Testis (tissue), 2 donors: ENCODE measurements at regions not wholly inside any gene's neighbourhood (a gene's known extent, or its start where the extent isn't known, plus 50 kb on each side); places are given as distances from the start of the nearest gene placed in this dataset.

Source experiments
- DNase-seq: peaks from one replicate; pipeline ENCODE4 v3.0.0-alpha.2; 2019
- H3K27ac ChIP-seq, 2 donors: fragments of 200-600 bp; sonication (generic); one replicate each; pipeline ENCODE4 v1.5.1; 2019
- H3K27me3 ChIP-seq: fragments of 200-600 bp; sonication (generic); one replicate; pipeline ENCODE4 v1.5.1; 2019
- H3K36me3 ChIP-seq: fragments of 200-600 bp; sonication (generic); one replicate; pipeline ENCODE4 v1.5.1; 2017; ENCODE audit warnings: low read depth; ENCODE audit errors: missing control alignments
- H3K4me1 ChIP-seq: fragments of 200-600 bp; sonication (generic); one replicate; pipeline ENCODE4 v1.5.1; 2019
- H3K4me3 ChIP-seq, 2 donors: fragments of 200-600 bp; sonication (generic); one replicate each; pipeline ENCODE4 v1.5.1; 2017 to 2019
- H3K9me3 ChIP-seq: fragments of 200-600 bp; sonication (generic); one replicate; pipeline ENCODE4 v1.5.1; 2017
- CTCF ChIP-seq, 3 experiments: fragments of 450-650 bp in 2 of 3; fragments of 200-600 bp in 1 of 3; sonication (generic) in 1 of 3; IDR thresholded peaks; one replicate each; pipeline ENCODE4 v1.5.1; 2016 to 2019; ENCODE audit warnings: antibody characterized with exemption in 3 of 3, mild to moderate bottlenecking in 2 of 3, moderate library complexity in 1 of 3
- POLR2A ChIP-seq: fragments of 450-650 bp; IDR thresholded peaks from one replicate; pipeline ENCODE4 v1.6.1; 2017; ENCODE audit warnings: antibody characterized with exemption, mild to moderate bottlenecking, moderate library complexity
- WGBS, 2 donors: methylation state at CpG; one replicate each; pipeline ENCODE4 v1.1.5; 2018; 5-methylcytosine and 5-hydroxymethylcytosine counted together
- intact Hi-C: fragments of 100-400 bp; cut with DNase I; formaldehyde crosslinking; loops from one replicate; pipeline ENCODE4 v1.15.1; 2023; ENCODE audit warnings: low total_unique reads

DNA sequence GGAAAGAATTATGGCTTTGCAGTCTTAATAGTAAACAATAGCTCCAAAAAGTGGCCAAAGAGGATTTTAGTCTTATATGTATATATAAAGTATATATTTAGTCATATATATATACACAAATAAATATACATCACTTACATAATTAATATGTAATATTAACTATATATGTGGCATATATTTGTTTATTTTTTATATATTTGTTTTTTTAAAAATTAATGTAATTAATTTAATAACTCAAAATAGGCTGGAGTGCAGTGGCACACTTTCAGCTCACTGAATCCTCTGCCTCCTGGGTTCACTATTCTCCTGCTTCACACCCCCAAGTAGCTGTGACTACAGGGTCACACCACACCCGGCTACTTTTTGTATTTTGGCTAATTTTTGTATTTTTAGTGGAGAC lies 532.6 kb downstream of the KCNT2 start:
- H3K9me3 ChIP-seq = no peaks in the 10 kb centered on the region
- WGBS, 2 donors = 89 to 97% methylated on average over 1 of the region's 1 CpG
- H3K4me3 ChIP-seq = no peak overlapping the region
- no peaks in the 10 kb centered on the region for H3K36me3 ChIP-seq
- no peak for DNase-seq
- no peak overlapping the region for H3K27ac ChIP-seq
- no peak for TF ChIP-seq CTCF (IDR thresholded peaks at IDR 0.05)
- TF ChIP-seq POLR2A = no peak
- intact Hi-C loops = no loop called here
- H3K27me3 ChIP-seq = no peaks in the 10 kb centered on the region
- no peaks in the 10 kb centered on the region for H3K4me1 ChIP-seq

GRCh38 chr1:196074182-196074581 lies 534.1 kb downstream of the KCNT2 start:
- no peak overlapping the region for H3K4me3 ChIP-seq
- H3K9me3 ChIP-seq = no peaks in the 10 kb centered on the region
- no peak for DNase-seq
- intact Hi-C loops = no loop called here
- H3K4me1 ChIP-seq = no peaks in the 10 kb centered on the region
- no peaks in the 10 kb centered on the region for H3K36me3 ChIP-seq
- no peaks in the 10 kb centered on the region for H3K27me3 ChIP-seq
- TF ChIP-seq POLR2A (no peak), CTCF (IDR thresholded peaks at IDR 0.05) (no peak)
- H3K27ac ChIP-seq = no peak overlapping the region

DNA sequence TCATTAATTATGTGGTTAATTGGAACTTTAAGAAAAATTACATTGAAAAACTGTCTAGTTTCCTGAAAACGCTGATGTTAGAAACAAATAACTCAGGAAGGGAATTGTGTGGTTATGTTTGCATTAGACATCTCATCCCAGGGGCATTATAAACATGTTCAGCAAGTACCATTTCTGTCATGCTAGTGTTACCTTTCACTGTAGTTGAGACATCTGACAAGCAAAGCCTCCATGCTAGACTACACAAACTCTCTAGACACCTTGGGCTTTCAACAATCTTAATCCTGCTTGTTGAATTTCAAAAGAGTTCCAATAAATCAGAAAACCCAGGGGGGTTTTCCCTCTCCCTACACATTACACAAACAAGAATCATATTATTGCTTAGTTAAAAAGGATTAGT lies 536.8 kb downstream of the KCNT2 start:
- no peak overlapping the region for H3K4me3 ChIP-seq
- TF ChIP-seq CTCF (IDR thresholded peaks at IDR 0.05) (no peak), POLR2A (no peak)
- no peaks in the 10 kb centered on the region for H3K27me3 ChIP-seq
- WGBS, 2 donors = 62 to 69% methylated on average over 1 of the region's 1 CpG
- intact Hi-C loops = no loop called here
- no peak for DNase-seq
- no peaks in the 10 kb centered on the region for H3K36me3 ChIP-seq
- no peaks in the 10 kb centered on the region for H3K4me1 ChIP-seq
- no peak overlapping the region for H3K27ac ChIP-seq
- no peaks in the 10 kb centered on the region for H3K9me3 ChIP-seq

- Histone ChIP-seq H3K4me3 (no peak overlapping the region), H3K9me3 (no peaks in the 10 kb centered on the region), H3K27ac (no peak overlapping the region), H3K4me1 (no peaks in the 10 kb centered on the region), H3K36me3 (no peaks in the 10 kb centered on the region), H3K27me3 (no peaks in the 10 kb centered on the region)
- WGBS, 2 donors = 62 to 68% methylated on average over 2 of the region's 2 CpGs
- DNase-seq = no peak
- intact Hi-C loops = no loop called here
- no peak for TF ChIP-seq POLR2A
- TF ChIP-seq CTCF (IDR thresholded peaks at IDR 0.05) = no peak
Observed at GRCh38 chr1:196070940-196071339, 537.3 kb downstream of the KCNT2 start.

DNA sequence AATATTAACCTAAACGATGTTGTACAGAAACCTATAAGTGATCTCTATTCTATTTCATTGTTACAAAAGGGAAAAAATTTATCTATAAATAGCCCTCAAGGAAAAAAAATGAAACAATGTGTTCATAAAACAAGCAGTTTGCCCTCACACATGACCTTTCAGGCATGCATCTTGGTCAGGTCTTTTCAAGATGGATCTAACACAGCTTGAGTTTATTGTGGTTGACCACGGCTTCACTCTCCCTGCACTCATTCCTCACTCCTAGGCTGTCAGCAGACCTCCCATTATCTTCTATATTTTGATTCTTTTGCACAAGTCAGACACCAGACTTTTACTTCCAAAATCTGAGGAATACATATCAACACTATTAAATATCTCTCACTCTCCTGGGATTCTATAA lies 544.3 kb downstream of the KCNT2 start:
- H3K4me3 ChIP-seq = no peak overlapping the region
- no peak for TF ChIP-seq POLR2A
- no peak for TF ChIP-seq CTCF (IDR thresholded peaks at IDR 0.05)
- no peaks in the 10 kb centered on the region for H3K4me1 ChIP-seq
- WGBS, 2 donors = 47 to 66% methylated on average over 2 of the region's 2 CpGs
- DNase-seq = no peak
- no peaks in the 10 kb centered on the region for H3K27me3 ChIP-seq
- no peak overlapping the region for H3K27ac ChIP-seq
- H3K36me3 ChIP-seq = no peaks in the 10 kb centered on the region
- H3K9me3 ChIP-seq = no peaks in the 10 kb centered on the region
- intact Hi-C loops = no loop called here
